Epithelial cell of proximal tubule (primary cell): ENCODE measurements at regions not wholly inside any gene's neighbourhood (a gene's known extent, or its start where the extent isn't known, plus 50 kb on each side); places are given as distances from the start of the nearest gene placed in this dataset.

ENCODE experiments used
- DNase-seq: peaks from one replicate; pipeline ENCODE4 v3.0.0-alpha.2; 2011; ENCODE audit warnings: low read depth
- H3K4me3 ChIP-seq: 2 replicates; pipeline ENCODE4 v1.5.1; 2011; ENCODE audit warnings: low read depth, mild to moderate bottlenecking, low read length
- CTCF ChIP-seq: conservative IDR thresholded peaks from 2 replicates; pipeline ENCODE4 v1.5.1; 2012; ENCODE audit warnings: low read depth, mild to moderate bottlenecking, low read length

DNA sequence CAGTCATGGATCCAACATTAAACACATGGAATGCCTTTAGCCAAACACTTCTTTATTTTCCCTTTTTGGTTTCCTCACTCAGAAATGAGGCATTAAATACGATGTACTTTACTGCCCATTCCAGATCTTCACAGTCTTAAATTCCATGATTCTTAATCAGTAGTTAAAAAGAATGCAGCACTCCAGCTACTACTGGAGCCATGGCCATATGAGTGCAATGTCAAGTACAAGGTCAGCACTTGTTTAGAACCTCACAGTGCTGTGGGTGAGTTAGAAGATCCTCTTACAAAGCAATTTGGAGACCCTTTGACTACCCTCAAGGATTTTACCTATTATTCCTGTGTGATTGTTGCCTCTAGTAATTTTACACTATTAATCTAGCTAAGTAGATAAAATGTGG, 550.3 kb upstream of the LRRTM1 start:
- no peak overlapping the region for H3K4me3 ChIP-seq
- no peak for TF ChIP-seq CTCF
- no peak for DNase-seq

- peak; percentile 10 for TF ChIP-seq CTCF
- no peak for DNase-seq
- no peak overlapping the region for H3K4me3 ChIP-seq
Measured at GRCh38 chr2:80852808-80853139, 548.2 kb upstream of the LRRTM1 start.

DNA sequence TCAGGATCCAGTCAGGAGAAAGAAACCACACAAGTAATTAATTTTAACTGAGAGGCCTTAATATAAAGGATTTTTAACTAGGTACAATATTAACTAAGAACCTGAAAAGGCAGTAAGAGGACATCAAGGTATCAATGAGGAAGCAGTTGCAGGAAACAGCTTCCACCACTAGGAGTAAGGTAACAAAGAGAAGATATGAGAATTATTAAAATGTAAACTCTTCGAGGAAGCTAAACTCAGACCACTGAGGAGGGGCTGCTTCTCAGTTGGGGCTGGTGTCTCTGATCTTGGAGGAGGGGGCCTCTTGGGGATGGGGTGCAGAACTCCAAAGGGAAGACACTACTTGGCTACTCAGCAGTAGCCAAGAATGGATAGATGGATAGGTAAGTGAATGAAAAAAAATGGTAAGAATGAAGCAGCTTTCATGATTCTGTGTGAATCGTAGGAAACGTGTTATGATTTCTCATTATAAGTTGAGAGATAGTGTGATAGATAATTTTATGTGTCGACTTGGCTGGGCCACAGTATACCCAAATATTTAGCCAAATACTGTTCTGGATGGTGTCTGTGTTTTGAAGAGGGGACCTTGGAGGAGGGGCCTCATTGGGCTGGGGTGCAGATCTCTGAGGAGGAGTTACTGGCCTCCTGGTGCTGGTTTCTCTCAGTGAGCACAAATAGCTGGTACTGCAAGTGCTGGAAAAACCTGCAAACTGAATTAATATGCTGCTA, 547.7 kb upstream of the LRRTM1 start:
- no peak overlapping the region for H3K4me3 ChIP-seq
- TF ChIP-seq CTCF, result no peak
- no peak for DNase-seq

- no peak overlapping the region for H3K4me3 ChIP-seq
- DNase-seq, result no peak
- TF ChIP-seq CTCF, result no peak
Measured at GRCh38 chr2:80830891-80831290, 526.3 kb upstream of the LRRTM1 start.

GRCh38 chr2:80822999-80823398, 518.4 kb upstream of the LRRTM1 start:
- no peak for DNase-seq
- H3K4me3 ChIP-seq, result no peak overlapping the region
- TF ChIP-seq CTCF, result no peak

DNA sequence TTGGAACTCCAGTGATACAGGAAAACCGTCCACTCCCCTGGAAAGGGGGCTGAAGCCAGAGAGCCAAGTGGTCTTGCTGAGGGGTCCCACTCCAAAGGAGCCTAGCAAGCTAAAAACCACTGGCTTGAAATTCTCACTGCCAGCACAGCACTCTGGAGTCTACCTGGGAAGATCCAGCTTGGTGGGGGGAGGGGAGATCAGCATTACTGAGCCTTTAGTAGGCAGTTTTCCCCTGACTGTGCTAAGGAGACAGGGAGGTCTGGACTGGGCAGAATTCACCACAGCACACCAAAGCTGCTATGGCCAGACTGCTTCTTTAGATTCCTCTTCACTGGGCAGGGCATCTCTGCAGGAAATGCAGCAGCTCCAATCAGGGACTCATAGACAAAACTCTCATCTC, 510.7 kb upstream of the LRRTM1 start:
- TF ChIP-seq CTCF, result no peak
- no peak for DNase-seq
- H3K4me3 ChIP-seq, result no peak overlapping the region

DNA sequence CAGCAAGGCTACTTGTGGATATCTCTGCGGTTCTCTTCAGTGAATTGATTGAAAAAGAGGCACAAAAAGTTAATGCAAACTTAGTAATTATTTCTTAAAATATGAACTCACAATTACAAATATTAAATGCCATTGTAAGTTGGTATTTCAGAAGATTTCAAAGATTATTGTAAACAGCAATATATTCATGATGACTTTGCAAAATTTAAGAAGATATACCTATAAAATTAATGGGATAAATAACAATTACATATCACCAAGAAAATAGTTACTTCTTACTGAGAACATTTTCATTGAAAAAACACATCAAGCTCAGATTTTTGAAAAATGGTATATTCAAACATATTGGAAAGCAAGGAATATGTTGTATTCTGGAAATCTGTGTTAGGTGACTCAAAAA, 482.0 kb upstream of the LRRTM1 start:
- TF ChIP-seq CTCF, result no peak
- no peak overlapping the region for H3K4me3 ChIP-seq
- DNase-seq, result no peak
